D721Med (cell line): ENCODE measurements at regions not wholly inside any gene's neighbourhood (a gene's known extent, or its start where the extent isn't known, plus 50 kb on each side); places are given as distances from the start of the nearest gene placed in this dataset.

ENCODE experiments used
- DNase-seq: peaks from one replicate; pipeline ENCODE4 v3.0.0; 2011; ENCODE audit warnings: low spot score; ENCODE audit not compliant: insufficient read length
- FAIRE-seq: peaks from 2 replicates; lab custom pipeline; 2011; peaks lifted over from hg19 to GRCh38; lab: Jason Lieb, UNC
- CTCF ChIP-seq: IDR thresholded peaks from 2 replicates; pipeline ENCODE4 v1.5.1; 2012; ENCODE audit warnings: mild to moderate bottlenecking, control low read depth; ENCODE audit not compliant: insufficient read depth; ENCODE audit errors: missing control alignments

DNA sequence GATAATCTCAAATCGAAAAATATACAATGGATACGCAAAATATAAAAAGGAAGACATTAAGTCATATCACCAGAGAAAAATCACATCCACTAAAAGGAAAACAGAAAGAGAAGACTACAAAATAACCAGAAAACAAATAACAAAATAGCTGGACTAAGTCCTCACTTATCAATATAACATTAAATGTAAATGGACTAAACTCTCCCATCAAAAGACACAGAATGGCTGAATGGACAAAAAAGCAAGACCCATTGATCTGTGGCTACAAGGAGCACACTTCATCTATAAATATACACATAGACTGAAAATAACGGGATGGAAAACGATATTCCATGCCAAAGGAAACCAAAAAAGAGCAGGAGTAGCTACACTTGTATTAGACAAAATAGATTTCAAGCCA, 161.0 kb upstream of the PRKD1 start:
- no peak for TF ChIP-seq CTCF
- FAIRE-seq (no peak), DNase-seq (no peak)

DNA sequence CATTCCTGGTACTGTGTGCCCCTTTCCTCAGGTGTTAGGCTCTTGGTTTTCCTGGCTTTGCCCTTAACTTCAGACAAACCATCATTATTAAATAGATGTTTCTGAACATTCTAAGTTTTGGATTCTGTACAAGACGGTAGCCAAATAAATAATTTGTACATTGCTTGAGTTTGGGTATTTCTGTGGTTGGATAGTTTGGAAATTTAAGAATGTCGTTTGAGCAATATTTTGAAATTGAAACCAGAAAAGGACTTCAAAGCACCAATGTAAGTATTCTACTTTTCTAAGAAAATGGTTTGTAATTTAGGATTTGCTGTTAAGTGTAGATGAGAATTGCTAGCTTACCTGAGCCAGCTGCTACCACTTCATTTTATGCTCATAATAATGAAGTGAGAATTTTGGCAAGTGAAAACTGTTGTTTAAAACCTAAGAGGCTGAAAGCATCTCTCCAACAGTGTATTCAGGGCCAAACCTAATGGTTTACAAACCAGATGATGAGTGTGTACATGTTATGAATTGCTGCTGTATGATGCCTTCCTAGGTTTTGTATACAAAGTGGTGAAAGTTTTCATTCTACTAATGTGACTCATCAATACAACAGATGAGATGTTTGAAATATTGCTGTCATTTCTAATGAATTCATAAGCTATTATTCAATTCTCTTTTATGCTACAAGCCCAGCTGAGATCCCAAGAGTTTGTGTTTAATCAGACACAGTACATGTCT, 181.5 kb upstream of the PRKD1 start:
- FAIRE-seq (no peak), DNase-seq (no peak)
- no peak for TF ChIP-seq CTCF

DNA sequence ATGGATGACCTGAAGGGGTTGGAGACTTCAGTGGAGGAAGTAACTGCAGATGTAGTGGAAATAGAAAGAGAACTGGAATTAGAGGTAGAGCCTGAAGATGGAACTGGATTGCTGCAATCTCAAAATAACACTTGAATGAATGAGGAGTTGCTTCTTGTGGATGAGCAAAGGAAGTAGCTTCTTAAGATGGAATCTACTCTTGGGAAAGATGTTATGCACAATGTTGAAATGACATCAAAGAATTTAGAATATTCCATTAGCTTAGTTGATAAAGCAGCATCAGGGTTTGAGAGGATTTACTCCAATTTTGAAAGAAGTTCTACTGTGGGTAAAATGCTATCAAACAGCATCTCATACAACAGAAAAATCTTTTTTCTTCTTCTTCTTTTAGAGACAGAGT, 186.4 kb upstream of the PRKD1 start:
- no peak for FAIRE-seq
- TF ChIP-seq CTCF = no peak
- DNase-seq = no peak

DNA sequence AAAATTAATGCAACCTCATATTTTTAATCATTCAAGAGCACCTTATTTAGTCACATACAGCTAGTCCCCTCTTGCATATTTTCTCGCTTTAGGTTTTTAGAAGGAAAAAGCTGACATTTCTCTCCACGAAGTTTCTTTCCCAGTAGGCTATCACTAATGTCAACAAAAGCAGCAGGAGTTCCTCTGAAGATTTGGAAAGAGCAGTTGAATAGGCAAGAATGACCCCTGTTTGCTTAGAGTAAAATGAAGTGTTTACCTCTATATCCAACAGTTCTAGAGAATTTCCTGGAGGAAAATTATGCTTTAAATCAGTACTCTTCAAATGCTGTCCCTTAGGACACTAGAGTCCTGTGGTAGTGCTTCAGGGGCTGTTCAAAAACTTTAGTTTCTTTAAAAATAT, 188.1 kb upstream of the PRKD1 start:
- no peak for TF ChIP-seq CTCF
- FAIRE-seq = no peak
- DNase-seq = no peak

DNA sequence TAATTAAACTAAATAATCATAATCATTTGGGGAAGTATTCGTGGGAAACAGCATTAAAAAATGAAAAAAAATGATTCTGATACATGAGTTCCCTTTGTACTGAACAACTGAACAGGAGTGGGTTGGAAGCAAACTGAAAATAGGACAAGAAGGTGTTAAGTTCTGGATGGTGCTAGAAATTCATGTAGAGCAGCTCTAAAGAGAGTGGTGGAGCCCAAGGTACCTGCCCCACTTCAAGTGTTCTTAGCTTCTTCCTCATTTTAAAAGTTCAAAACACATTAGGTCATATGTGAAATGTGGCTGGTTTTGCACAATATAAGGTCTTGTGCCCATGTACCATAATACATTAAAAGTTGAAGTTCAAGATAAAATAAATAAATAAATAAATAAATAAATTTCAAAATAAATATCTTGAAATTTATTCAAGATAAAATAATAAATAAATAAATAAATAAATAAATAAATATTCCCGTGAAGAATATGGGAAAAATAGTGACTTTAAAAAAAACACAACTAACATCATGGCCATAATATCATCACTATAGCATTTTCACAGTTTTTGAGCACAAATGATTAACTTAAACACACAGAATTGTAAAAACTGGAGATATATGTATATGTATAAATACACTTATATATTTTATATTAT, 191.5 kb upstream of the PRKD1 start:
- TF ChIP-seq CTCF = no peak
- FAIRE-seq = no peak
- DNase-seq = no peak

- no peak for FAIRE-seq
- no peak for DNase-seq
- no peak for TF ChIP-seq CTCF
Observed at GRCh38 chr14:30125322-30125979, 197.8 kb upstream of the PRKD1 start.
